CD4-positive, alpha-beta T cell (primary cell): ENCODE measurements at regions not wholly inside any gene's neighbourhood (a gene's known extent, or its start where the extent isn't known, plus 50 kb on each side); places are given as distances from the start of the nearest gene placed in this dataset.

ENCODE experiments used
- ATAC-seq: fragments of 200-7000 bp; cut with Tn5 transposase; one replicate; pipeline ENCODE4 v1.10.0; 2022; ENCODE audit warnings: mild to moderate bottlenecking; ENCODE audit not compliant: poor library complexity
- CTCF ChIA-PET: fragments of 350-600 bp; sonication (Branson Sonifier 250); formaldehyde crosslinking; loops from one replicate; lab custom pipeline; 2021; ENCODE audit warnings: antibody characterized with exemption, inconsistent platforms; lab: Charles Lee
- POLR2A ChIA-PET: fragments of 350-600 bp; sonication (Branson Sonifier 250); formaldehyde crosslinking; loops from one replicate; lab custom pipeline; 2021; ENCODE audit warnings: antibody characterized with exemption, inconsistent platforms; lab: Charles Lee
- DNase-seq, 14 experiments: peaks; one replicate each; pipeline ENCODE4 v3.0.0-alpha.2; 2013 to 2020; ENCODE audit warnings: mixed read lengths in 2 of 14
- H3K27ac ChIP-seq, 2 donors: one replicate each; pipeline versions ENCODE4 v1.5.1 to v1.7.0; 2013; ENCODE audit warnings: low read length in 2 of 2, low read depth in 1 of 2, mild to moderate bottlenecking in 1 of 2
- H3K27me3 ChIP-seq, 2 experiments: 1 replicate in 1 of 2; 2 replicates in 1 of 2; pipeline versions ENCODE4 v1.6.1 to v1.7.0; 2013; ENCODE audit warnings: low read length in 2 of 2, control low read depth in 1 of 2, mild to moderate bottlenecking in 1 of 2, moderate library complexity in 1 of 2; ENCODE audit not compliant: insufficient read depth in 2 of 2, control insufficient read depth in 1 of 2
- H3K36me3 ChIP-seq: one replicate; pipeline ENCODE4 v1.6.1; 2013; ENCODE audit warnings: low read length, control low read depth; ENCODE audit not compliant: insufficient read depth
- H3K4me1 ChIP-seq: one replicate; pipeline ENCODE4 v1.6.1; 2013; ENCODE audit warnings: low read length, control low read depth; ENCODE audit not compliant: insufficient read depth
- H3K4me3 ChIP-seq: one replicate; pipeline ENCODE4 v1.5.1; 2013; ENCODE audit warnings: mild to moderate bottlenecking, low read length, moderate library complexity
- H3K9me3 ChIP-seq, 2 experiments: 1 replicate in 1 of 2; 2 replicates in 1 of 2; pipeline versions ENCODE4 v1.6.1 to v1.7.0; 2013; ENCODE audit warnings: low read length in 2 of 2, mild to moderate bottlenecking in 2 of 2, control low read depth in 1 of 2, moderate library complexity in 1 of 2; ENCODE audit not compliant: control insufficient read depth in 1 of 2, insufficient read depth in 1 of 2
- H3K27ac Mint-ChIP-seq: one replicate; pipeline ENCODE4 v1.8.0; 2020; ENCODE audit warnings: mixed read lengths
- H3K27me3 Mint-ChIP-seq: one replicate; pipeline ENCODE4 v1.8.0; 2021; ENCODE audit warnings: mixed read lengths
- H3K36me3 Mint-ChIP-seq: one replicate; pipeline ENCODE4 v1.8.0; 2021; ENCODE audit warnings: low read depth, mixed read lengths
- H3K4me1 Mint-ChIP-seq: one replicate; pipeline ENCODE4 v1.8.0; 2021; ENCODE audit warnings: low read depth, mixed read lengths
- H3K4me3 Mint-ChIP-seq: one replicate; pipeline ENCODE4 v1.8.0; 2020; ENCODE audit warnings: mild to moderate bottlenecking, mixed read lengths
- H3K9me3 Mint-ChIP-seq: one replicate; pipeline ENCODE4 v1.8.0; 2020; ENCODE audit warnings: mixed read lengths
- intact Hi-C, 2 experiments: fragments of 100-400 bp; cut with DNase I in 1 of 2; cut with micrococcal nuclease in 1 of 2; formaldehyde crosslinking; loops; one replicate each; pipeline versions ENCODE4 v1.15.1 to v1.9.0; 2023 to 2025; cut with DNase I, micrococcal nuclease
- TF ChIP-seq, protein P1 (sequence below): fragments of 200-600 bp; IDR thresholded peaks from one replicate; pipeline ENCODE4 v1.8.0; 2022; ENCODE audit warnings: antibody characterized with exemption, mild to moderate bottlenecking

DNA sequence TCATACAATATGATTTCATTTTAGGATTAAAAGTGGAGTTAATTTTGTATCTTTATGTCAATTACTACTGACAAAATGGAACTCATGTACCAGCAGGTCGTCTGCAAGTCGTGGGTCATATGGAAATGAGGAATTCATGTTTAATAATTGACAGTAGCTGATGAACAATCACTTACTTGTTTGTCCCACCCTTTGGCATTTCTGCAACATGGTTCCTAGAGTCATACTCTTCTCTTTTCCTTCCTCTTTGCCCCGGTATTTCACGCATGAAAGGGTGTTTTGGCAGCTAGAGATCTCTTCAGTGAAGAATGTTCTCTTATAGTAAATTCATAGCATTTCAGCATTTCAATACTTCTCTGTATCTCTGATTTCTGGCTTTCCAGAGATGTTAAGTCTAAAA lies 133.3 kb upstream of the SLC24A5 start:
- no peaks in the 10 kb centered on the region for H3K27me3 ChIP-seq
- no peaks in the 10 kb centered on the region for H3K9me3 ChIP-seq
- ATAC-seq (no peak), DNase-seq (no peak)
- no peak overlapping the region for H3K4me3 ChIP-seq
- POLR2A ChIA-PET: no interaction called here
- no peaks in the 10 kb centered on the region for H3K36me3 Mint-ChIP-seq
- no peaks in the 10 kb centered on the region for H3K9me3 Mint-ChIP-seq
- H3K27me3 Mint-ChIP-seq: no peaks in the 10 kb centered on the region
- H3K4me3 Mint-ChIP-seq: no peak overlapping the region
- no peaks in the 10 kb centered on the region for H3K4me1 Mint-ChIP-seq
- intact Hi-C loops: loop anchor here in 1 of 2 experiments (5.0 kb wide), 1 partner anchor 1675 kb away; no protein-coding TSS in a partner anchor
- no peaks in the 10 kb centered on the region for H3K4me1 ChIP-seq
- H3K27ac Mint-ChIP-seq: no peak overlapping the region
- TF ChIP-seq, protein P1, sequence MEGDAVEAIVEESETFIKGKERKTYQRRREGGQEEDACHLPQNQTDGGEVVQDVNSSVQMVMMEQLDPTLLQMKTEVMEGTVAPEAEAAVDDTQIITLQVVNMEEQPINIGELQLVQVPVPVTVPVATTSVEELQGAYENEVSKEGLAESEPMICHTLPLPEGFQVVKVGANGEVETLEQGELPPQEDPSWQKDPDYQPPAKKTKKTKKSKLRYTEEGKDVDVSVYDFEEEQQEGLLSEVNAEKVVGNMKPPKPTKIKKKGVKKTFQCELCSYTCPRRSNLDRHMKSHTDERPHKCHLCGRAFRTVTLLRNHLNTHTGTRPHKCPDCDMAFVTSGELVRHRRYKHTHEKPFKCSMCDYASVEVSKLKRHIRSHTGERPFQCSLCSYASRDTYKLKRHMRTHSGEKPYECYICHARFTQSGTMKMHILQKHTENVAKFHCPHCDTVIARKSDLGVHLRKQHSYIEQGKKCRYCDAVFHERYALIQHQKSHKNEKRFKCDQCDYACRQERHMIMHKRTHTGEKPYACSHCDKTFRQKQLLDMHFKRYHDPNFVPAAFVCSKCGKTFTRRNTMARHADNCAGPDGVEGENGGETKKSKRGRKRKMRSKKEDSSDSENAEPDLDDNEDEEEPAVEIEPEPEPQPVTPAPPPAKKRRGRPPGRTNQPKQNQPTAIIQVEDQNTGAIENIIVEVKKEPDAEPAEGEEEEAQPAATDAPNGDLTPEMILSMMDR: no peak
- H3K27ac ChIP-seq: no peak overlapping the region
- CTCF ChIA-PET: no interaction called here
- no peaks in the 10 kb centered on the region for H3K36me3 ChIP-seq

DNA sequence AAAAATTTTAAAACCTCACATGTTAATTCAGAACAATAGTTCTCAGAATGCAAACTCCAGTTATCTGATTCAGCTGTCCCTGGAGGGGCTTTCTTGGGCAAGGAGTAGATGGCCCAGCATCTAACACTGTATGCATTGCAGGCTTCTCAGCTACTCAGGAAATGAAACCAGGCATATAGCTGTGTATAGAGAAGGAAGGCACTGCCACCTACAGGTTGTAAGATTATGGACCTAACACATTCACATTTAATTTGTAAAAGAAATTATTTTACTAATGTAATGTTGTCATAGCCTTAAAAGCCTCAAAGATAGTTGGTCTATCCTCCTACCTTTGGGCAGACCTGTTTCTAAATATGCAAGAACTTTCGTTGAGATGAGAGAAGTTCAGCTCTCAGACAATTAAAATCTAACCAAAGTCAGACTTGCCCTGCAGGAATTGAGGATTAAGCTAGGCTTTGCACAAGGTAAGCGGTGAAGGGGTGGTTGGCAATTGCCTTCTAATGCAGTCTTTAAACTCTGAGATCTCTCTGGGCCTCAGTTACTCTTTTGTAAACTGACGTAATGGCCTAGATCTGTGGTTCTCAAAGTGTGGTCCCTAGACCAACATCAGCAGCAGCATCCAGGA lies 132.8 kb upstream of the SLC24A5 start:
- intact Hi-C loops: loop anchor here in 1 of 2 experiments (5.0 kb wide), 1 partner anchor 1676 kb away; no protein-coding TSS in a partner anchor

DNA sequence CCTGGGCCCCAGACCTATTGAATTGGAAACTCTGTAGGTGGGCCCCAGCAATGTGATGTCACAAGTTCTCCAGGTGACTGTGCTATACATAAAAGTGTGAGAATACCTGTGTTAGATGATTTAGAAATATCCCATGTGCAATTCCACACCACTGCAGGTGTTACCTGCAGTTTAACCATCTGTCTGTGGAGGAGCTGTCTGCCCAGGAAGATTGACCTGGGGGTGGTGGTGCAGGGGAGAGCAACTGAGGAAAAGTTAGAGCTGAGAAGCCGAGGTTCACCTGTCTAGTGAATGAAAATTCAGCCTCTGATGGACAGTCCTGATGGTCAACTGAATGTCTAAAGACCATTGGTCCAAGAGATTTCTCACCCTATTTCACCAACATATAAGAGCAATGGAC lies 132.2 kb upstream of the SLC24A5 start:
- POLR2A ChIA-PET: no interaction called here
- Mint-ChIP-seq H3K4me3 (no peak overlapping the region), H3K27ac (no peak overlapping the region), H3K9me3 (no peaks in the 10 kb centered on the region), H3K4me1 (no peaks in the 10 kb centered on the region), H3K36me3 (no peaks in the 10 kb centered on the region), H3K27me3 (no peaks in the 10 kb centered on the region)
- ATAC-seq: no peak
- CTCF ChIA-PET: interaction anchor here (0.6 kb wide), 1 partner anchor 601 kb away, joined by 3 read pairs; no protein-coding TSS in a partner anchor
- TF ChIP-seq, protein P1: no peak
- H3K36me3 ChIP-seq: no peaks in the 10 kb centered on the region
- no peaks in the 10 kb centered on the region for H3K4me1 ChIP-seq
- no peak overlapping the region for H3K27ac ChIP-seq
- no peak overlapping the region for H3K4me3 ChIP-seq
- H3K9me3 ChIP-seq: no peaks in the 10 kb centered on the region
- intact Hi-C loops: loop anchor here in 1 of 2 experiments (5.0 kb wide), 1 partner anchor 1676 kb away; no protein-coding TSS in a partner anchor
- no peaks in the 10 kb centered on the region for H3K27me3 ChIP-seq
- no peak for DNase-seq

More for the DNA sequence above, 132.8 kb upstream of the SLC24A5 start:
- H3K9me3 ChIP-seq: no peaks in the 10 kb centered on the region
- DNase-seq (peak in 3 of 14 experiments; percentile 18 to 42 (median 41)), ATAC-seq (peak; percentile 46)
- H3K36me3 ChIP-seq: no peaks in the 10 kb centered on the region
- H3K4me1 Mint-ChIP-seq: no peaks in the 10 kb centered on the region
- H3K4me1 ChIP-seq: no peaks in the 10 kb centered on the region
- no peaks in the 10 kb centered on the region for H3K9me3 Mint-ChIP-seq
- H3K27ac ChIP-seq: no peak overlapping the region
- no peak overlapping the region for H3K4me3 ChIP-seq
- POLR2A ChIA-PET: no interaction called here
- no peaks in the 10 kb centered on the region for H3K27me3 ChIP-seq
- no peaks in the 10 kb centered on the region for H3K36me3 Mint-ChIP-seq
- no peak overlapping the region for H3K4me3 Mint-ChIP-seq
- CTCF ChIA-PET: no interaction called here
- TF ChIP-seq, protein P1: no peak
- H3K27me3 Mint-ChIP-seq: no peaks in the 10 kb centered on the region
- H3K27ac Mint-ChIP-seq: no peak overlapping the region
